ENCODE measurements at regions not wholly inside any gene's neighbourhood (a gene's known extent, or its start where the extent isn't known, plus 50 kb on each side); places are given as distances from the start of the nearest gene placed in this dataset.

- TF ChIP-seq POLR2AphosphoS5 (IDR thresholded peaks at IDR 0.05) (no peak), CTCF (IDR thresholded peaks at IDR 0.05) (no peak)
Observed at GRCh38 chr9:129327552-129328328, 149.7 kb upstream of the IER5L start.

Measured in esophagus muscularis mucosa (tissue), 3 donors.